Smooth muscle cell of the brain vasculature (primary cell): ENCODE measurements at regions not wholly inside any gene's neighbourhood (a gene's known extent, or its start where the extent isn't known, plus 50 kb on each side); places are given as distances from the start of the nearest gene placed in this dataset.
"Not testable (repeated sequence)": the region's sequence is repeated elsewhere in the genome, so short reads cannot be mapped to it uniquely, and the experiment has no call there.

Experiments used
- DNase-seq: peaks from one replicate; pipeline ENCODE4 v3.0.0-alpha.2; 2012; ENCODE audit warnings: low read depth, low spot score

DNA sequence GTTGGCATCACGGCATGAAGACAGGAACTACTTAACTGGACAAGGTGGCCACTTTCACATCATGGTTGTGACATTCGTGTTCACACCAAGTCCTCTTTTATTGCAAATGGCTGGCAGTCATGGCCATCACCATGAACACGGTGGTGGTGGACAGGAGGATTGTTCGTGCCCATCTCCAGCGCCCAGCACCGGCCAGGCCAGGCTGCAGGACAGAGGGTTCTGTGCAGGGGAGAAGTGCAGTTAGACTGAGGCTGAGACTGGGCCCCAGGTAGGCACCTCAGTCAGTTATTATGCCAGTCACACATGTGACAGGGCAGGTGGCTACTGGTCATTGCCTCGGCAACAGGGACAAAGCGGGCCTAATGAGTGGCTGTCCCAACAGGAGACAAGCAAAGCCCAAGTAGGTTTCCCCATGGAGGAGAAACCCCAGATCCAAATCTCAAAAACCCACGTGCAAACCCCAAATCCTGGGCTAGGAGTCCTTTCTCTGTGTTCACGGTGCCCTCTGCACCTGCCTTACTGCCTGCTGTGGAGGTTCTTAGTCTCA, 468.1 kb upstream of the MYT1L start:
- no peak for DNase-seq

DNA sequence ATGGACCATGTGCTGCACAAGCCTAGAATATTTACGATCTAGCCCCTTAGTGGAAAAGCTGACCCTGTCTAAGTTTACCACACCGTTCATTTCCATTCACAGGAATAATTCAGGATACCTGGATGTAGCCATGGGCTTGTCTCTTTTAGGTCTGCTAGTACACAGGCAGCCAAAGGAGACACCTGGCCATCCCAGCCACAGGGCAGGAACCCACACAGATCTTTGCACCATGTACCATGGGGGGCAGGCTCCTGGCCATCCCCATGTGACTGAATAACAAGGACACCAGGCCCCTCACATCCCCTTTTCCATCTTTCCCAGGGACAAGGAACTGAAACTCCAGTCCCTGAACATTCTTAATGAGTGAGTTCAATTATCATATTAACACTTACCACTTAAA, 467.3 kb upstream of the MYT1L start:
- DNase-seq = no peak

DNA sequence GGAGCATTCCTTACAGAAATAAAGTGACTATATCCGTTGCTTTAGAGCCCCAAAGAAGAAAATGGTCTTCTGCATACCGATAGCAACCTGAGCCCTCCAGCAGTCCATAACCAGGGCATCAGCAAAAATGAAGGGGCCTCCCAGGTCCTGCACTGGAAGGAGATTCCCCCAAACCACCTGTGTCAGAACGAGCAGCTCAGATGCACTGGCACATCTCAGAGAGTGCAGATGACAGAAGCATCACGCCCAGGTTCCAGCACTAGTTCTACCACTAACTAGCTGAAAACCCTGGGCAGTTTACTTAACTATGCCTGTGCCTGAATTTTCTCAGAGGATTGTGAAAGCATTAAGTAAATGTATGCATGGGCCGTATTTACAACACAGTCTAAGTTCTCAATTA, 466.7 kb upstream of the MYT1L start:
- DNase-seq = no peak

DNA sequence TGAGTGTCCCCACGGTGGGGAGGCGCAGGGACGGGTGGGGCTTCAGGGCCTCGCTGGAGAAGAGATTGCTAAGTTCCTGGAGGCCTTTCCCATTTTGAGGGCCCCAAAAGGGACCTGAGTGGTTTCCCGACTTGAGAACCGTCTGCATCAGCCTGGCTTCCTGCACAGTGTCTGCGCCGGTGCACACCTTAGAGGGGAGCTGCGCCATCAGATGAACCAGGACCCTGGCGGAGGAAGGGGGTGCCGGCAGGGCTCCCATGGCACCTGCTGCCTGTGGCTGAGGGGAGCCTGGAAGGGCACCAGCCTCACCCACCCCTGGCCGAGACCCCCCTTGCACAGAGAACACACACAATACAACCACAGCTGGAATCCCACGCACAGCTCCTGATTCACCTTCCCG, 465.1 kb upstream of the MYT1L start:
- no peak for DNase-seq

DNA sequence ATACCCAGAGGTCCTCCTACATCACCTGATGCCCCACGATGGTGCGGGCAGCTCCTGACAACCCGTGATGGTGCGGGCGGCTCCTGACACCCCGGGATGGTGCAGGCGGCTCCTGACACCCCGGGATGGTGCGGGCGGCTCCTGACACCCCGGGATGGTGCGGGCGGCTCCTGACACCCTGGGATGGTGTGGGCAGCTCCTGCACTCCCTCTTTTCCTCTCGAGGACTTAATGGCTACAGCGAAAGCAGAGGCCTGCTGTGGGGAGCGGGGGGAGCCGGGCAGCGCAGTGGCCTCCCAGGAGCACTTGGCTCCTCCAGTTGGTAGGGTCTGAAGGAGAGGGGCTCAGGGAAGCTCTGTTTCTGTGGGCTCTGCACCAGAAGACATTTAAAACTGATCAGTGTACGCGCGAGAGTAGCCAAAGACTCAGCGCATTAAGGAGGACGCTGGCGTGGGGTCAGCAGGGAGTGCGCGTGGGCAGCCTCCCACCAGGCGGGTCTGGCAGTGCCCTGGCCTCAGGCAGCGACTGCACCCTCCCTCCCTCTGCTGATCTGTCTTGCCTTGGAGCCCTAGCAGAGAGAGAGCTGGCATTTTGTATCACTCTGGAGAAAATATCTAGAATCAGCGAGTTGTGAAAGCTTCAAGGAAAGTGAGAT, 464.5 kb upstream of the MYT1L start:
- no peak for DNase-seq

DNA sequence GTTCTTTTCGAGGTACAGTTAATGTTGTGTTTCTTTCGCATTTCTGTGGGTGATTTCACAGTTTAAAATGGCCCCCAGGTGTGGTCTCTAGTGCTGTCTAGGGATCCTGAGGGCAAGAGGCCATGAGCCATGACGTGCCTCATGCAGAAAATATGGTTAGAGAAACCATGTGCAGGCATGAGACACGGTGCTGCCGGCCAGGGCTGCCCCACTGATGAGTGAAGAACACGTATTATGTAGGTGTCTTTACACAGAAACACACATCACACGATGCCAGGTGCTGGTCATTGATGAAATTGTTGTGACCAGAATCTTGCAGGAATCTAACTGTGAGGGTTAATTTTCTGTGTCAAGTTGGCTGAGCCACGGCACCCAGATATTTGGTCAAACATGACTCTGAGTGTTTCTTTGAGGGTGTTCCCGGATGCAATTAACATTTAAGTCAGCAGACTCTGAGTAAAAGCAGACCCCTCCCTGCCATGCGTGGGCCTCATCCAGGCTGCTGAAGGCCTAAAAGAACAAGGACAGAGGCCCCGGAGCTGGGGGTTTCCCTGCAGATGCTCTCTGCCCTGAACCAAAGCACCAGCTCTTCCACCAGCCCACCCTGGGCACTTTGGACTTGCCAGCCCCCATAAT, 463.0 kb upstream of the MYT1L start:
- no peak for DNase-seq

DNA sequence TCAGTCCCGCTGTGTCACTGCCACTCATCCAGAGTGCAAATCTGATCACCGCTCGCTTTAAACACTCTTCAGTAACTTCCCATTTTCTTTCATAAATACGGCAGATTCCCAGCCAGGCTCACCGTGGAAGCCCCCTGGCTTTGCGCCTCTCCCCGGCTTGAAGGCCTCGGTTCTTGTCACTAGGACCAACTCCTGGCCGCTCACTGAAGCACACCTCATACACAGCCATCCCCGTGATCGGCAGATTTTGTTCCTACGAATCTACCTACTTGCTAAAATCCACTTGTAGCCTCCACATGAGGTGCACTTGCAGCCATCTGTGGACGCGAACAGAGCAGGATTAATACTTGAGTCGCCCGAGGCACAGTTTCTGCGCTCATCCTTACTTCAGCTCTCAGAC, 462.4 kb upstream of the MYT1L start:
- no peak for DNase-seq

DNA sequence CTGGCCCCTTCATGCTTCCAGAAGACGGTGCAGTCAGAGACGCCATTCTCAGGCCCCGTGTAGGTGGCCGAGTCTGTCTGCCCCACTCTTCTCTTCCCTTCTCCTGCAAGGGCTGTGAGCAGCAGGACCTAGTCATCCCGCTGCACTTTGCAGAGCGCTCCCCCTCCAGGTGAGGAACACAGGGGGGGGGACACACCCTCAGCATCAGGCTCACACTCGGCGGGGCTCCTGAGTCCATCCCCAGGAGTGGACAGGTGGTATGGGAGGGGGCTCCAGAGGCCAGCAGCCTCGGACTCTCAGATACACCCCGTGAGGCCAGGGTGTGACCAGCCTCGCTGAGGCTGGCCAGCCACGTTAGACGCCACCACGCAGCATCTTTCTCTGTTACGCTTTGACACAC, 460.5 kb upstream of the MYT1L start:
- no peak for DNase-seq

DNA sequence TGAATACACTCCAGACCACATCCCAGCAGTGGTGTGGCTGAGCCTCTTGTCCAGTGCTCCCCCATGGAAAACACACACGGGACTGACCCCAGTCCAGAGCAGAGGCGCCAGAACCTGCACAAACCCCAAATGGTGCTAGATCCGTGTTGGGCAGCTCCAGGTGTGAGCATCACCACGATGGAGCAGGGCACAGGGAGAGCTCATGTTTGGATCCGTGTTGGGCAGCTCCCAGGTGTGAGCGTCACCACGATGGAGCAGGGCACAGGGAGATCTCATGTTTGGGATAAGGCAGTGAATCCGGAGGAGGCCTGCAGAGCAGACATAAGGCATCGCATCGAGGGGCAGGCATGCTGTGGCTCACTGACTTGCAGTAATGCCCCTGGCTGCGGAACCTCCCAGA, 460.0 kb upstream of the MYT1L start:
- DNase-seq = no peak

DNA sequence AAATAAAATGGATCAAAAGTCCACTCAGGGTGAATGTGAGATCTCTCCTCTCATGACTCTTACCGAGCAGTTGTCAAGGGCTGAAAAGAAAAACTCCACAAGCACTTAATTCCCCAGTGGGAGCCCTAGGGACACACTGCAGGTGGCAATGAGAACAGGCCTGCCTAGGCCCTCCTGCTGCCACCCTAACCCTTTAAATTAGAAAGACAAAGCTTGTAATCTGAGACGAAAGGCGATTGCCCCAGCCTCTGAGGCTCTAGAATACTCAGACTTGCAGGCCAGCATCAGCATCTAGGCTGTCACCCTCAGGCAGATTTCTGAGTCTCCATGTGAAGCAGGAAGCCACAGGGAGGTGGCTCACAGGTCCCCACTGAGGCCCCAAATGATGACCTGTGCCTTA, 457.0 kb upstream of the MYT1L start:
- DNase-seq = no peak

DNA sequence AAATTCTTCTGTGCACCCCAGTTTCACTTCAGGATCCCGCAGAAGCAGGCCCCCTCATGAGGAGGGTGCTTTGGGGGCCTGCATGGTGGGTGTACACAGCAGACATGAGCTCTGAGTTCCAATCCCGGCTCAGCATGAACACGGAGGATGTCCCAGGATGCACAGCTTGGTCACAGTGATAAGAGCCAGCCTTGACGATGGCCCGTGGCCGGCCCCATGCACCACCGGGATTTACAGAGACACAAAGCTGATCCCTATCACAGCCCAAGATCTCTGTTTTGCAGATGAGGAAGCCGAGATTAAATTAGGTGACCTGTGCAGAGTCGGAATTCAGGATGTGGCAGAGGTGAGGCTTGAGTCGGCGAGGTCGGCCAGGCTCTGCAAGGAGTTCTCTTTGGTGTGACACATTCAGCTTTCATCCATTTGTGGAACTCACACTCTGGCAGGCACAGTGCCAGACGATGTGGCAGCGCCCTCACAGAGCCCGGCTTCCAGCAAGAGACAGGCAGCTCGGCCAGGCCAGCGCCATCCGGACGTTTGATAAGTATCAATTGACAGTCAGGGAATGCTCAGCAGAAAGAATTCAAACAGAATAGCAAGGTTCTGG, 456.3 kb upstream of the MYT1L start:
- no peak for DNase-seq

DNA sequence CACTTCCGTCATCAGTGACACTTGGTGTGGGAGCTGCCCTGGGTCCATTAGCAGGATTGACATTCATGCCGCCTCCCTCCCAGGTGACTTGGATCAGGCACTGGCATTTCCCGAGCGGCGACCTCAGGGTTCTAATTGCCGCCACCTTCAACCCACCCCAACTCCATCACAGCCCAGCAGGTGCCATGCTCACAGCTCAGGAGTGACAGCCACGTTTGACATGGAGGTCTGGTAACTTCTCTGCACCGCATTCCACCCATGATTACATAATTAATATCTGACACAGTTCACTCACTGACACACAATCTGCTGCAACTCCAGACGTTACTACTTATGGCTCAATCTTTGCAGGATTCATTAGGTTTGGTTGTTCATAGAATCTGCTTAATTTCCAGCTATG, 450.9 kb upstream of the MYT1L start:
- no peak for DNase-seq

DNA sequence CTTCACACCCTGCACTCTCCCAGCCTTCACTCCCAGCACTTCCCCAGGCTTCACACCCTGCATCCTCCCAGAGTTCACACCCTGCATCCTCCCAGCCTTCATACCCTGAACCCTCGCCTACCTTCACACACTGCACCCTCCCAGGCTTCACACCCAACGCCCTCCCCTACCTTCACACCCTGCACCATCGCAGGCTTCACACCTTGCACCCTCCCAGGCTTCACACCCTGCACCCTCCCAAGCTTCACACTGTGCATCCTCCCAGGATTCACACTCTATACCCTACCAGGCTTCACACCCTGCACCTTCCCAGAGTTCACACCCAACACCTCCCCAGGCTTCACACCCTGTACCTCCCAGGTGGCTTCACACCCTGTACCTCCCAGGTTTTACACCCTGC, 448.7 kb upstream of the MYT1L start:
- DNase-seq = no peak

DNA sequence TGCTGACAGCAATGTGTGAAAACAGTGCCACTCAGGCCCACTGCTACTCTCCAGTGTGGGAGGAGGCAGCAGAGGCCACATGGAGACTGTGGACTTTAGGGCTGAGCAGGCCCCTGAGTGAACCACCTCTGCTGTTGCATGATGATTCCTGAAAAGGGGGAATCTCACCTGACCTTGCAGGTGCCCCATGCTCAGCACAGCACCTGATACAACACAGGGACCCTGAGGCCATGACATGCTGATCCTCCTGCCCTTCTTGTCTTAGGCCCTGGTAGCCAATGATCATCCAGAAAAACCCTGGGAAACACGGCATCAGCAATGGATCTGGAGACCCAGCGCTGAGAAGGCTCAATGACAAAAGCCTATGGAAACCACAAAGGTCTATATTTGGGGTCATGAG, 446.8 kb upstream of the MYT1L start:
- DNase-seq = no peak

DNA sequence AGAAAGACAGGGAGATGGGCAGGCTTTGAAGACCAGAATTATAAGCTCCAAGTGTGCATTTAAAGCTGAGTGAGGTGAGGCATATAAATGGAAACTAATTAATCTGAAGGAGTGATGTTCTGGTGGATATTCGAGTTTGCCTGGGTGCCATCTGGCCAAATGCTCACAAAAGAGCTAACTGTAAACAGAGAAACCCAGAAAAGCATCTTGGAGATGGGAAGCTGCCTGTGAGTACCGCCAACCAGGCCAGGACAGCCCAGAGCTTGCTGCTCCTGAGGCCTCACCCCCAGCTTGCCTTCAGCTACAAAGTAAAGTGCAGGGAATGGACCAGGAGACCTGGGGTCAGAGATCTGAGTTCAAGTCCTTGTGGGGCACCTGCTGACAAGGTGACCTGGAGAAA, 446.1 kb upstream of the MYT1L start:
- no peak for DNase-seq

DNA sequence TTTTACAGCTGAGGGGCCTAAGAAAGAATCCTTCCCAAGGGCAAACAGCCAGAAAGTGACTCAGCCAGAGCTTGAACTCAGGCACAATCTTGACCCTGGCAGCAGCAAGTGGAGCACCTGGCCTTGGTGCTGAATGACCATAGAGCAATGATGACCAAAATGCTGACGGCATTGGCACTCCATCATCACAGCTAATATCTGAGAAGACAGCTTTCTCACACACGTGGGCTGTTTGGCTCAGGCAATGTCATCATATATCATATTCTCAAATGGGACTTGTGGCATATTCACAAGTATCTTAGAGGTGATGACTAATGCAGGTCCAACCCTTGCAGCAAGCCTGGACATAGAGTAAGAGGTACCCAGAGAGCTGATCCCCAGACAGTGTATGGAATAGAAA, 443.9 kb upstream of the MYT1L start:
- DNase-seq = no peak

DNA sequence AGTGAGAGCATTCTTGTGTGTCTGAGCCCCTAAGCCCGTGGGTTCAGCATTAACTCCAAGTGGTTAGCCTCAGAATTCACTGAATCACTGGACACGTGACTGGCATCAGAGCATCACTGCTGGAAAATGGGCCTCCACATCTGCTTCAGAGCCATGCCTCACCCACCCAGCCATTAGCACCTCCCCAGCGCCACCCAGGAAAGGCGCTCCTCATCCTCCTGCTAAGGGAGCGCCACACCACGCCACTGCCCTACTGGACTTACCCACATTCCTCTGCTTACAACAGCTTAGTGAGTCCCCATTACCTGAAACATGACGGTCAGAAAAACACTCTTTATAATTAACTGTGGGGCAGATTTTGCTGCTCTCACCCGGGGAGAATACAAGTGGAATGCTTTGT, 442.6 kb upstream of the MYT1L start:
- no peak for DNase-seq

DNA sequence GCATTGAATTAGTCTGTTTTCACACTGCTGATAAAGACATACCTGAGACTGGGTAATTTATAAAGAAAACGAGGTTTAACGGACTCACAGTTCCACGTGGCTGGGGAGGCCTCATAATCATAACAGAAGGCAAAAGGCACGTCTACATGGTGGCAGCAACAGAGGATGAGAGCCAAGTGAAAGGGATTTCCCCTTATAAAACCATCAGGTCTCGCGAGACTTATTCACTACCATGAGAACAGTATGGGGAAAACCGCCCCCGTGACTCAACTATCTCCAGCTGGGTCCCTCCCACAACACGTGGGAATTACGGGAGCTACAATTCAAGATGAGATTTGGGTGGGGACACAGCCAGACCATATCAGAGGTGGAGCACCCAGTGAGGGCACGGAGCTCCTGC, 442.0 kb upstream of the MYT1L start:
- DNase-seq = not testable (repeated sequence)

DNA sequence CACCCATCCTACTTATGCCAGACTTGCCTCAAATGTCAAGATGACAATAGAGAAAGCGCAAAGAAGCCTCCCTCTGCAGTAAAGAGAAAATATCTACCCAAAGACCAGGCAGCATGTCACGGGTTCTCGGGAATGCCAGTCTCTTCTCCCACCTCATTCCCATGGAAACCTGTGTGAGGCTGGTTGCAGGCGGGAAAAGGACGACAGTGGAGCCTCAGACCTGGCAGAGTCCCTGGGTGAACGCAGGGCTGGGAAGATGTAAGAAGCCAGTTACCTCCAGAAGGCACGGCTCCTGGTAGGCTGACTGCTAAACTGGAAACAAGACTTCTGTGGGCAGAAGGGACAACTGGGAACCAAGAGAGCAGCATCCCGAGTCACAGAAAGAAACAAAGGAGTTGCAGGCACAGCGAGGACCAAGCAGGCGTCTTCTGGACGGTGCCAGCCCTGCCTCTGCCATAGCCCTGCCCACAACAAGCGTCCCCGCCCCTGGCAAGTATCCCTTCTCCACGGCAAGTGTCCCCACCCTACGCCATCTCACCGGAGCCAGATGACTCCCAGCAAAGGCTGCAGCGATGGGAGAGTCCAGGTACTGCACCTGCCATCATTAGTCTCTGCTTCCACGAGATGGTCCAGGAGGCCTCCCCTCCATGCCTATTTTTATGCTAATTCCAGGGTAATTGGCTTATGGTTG, 440.8 kb upstream of the MYT1L start:
- DNase-seq = no peak

DNA sequence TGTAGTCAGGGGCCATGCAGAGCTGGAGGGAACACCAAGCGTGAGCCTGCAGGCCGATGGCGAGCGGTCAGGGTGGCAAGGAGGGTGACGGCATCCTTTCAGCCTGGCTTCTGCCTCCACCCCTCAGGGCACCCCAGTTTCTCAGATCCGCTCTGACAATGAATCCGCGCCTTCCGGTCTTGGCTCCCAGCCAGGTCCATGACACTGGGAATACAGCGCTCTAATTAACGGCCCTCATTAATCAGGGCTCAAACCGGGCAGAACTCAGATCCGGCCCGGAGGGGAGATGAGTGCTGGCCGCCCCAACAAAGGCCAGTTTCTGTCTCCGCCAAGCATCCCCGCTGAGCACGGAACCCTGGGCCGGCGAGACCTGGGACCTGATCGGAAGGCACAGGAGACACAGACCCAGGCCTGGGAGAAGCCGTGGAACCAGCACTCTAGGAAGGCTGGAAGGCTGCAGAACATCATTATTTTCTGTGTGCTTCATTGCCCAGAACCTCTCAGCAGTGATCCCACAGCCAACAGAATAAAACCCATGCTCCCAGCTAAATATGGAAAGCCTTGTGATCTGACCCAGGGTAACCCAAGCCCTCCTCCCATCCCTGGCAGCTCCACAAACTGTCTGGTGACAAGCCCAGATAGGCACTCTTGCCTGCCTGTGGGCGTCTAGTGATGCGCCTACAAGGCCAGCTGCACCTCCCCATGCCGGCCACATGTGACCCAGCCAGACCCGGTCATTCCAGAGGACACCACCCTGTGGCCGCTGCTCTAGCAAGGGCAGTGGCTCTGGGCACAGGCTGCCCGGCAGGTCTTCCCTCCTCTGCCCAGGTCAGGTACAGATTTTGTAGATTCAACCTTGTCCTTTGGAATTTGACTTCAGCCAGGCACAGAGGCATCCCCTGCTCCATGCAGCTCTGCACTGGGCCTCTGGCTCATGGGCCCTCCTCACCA, 438.7 kb upstream of the MYT1L start:
- DNase-seq = no peak

DNA sequence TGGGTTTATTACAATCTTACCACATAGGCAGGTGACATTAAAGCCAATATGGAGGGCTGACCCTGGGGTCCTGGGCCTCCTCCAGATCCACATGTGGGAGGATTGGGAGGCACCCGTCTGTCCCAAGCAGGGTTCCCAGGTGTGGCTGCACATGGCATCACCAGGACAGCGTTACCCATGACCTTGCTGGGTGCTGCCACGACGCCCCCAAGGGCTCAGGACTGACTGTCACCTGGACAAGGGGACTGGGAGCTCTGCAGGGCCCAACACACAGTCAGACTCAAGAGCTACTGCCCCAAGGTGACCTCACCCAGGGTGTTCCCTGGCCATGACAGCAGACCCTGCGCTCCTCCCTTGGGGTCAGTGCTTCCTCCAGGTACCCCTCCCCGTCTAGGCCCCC, 437.4 kb upstream of the MYT1L start:
- DNase-seq = no peak

DNA sequence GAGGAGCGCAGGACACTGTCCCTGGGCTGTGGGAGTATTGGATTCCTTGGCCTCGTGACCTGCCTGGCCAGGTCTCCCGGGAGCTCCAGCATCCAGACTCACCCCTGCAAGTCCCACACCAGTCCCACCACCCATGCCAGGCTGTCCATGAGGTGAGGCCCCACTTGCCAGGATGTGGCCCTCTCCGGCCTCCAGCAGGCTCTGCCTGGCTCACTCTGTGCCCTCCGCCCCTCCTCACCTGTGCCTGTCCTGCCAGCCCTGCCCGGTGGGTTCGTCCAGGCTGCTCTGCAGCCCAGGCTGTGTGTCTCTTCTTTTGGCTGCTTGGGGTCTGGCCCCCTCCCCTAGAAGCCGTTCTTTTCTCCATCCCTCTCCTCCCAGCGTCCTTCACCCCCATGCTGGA, 436.8 kb upstream of the MYT1L start:
- DNase-seq = no peak
